GM23248 (cell line): ENCODE measurements at regions not wholly inside any gene's neighbourhood (a gene's known extent, or its start where the extent isn't known, plus 50 kb on each side); places are given as distances from the start of the nearest gene placed in this dataset.

Experiments
- EZH2 ChIP-seq: fragments of 200-600 bp; sonication (generic); IDR thresholded peaks from 2 replicates; pipeline ENCODE4 v1.6.1; 2018; ENCODE audit warnings: antibody characterized with exemption, mild to moderate bottlenecking; ENCODE audit not compliant: insufficient read depth, poor library complexity, severe bottlenecking
- EZH2phosphoT487 ChIP-seq: fragments of 200-600 bp; sonication (generic); IDR thresholded peaks from 2 replicates; pipeline ENCODE4 v1.6.1; 2018; ENCODE audit warnings: antibody characterized with exemption, moderate library complexity, mild to moderate bottlenecking, low read depth; ENCODE audit not compliant: insufficient read depth

- no peak for TF ChIP-seq EZH2
- no peak for TF ChIP-seq EZH2phosphoT487
Measured at GRCh38 chr2:16198166-16198912, 258.0 kb downstream of the MYCN start.
